ACHN (cell line): ENCODE measurements at regions not wholly inside any gene's neighbourhood (a gene's known extent, or its start where the extent isn't known, plus 50 kb on each side); places are given as distances from the start of the nearest gene placed in this dataset.
"Not testable (repeated sequence)": the region's sequence is repeated elsewhere in the genome, so short reads cannot be mapped to it uniquely, and the experiment has no call there.

Experiments
- DNase-seq: peaks from one replicate; pipeline ENCODE4 v3.0.0-alpha.2; 2015
- in situ Hi-C: cut with HindIII; loops from 2 replicates; pipeline ENCODE4 v1.10.0; 2017; ENCODE audit warnings: low sequenced_read_pairs, low pct_ligation_motif_present, low pct_unique_long_range_greater_than_20kb

DNA sequence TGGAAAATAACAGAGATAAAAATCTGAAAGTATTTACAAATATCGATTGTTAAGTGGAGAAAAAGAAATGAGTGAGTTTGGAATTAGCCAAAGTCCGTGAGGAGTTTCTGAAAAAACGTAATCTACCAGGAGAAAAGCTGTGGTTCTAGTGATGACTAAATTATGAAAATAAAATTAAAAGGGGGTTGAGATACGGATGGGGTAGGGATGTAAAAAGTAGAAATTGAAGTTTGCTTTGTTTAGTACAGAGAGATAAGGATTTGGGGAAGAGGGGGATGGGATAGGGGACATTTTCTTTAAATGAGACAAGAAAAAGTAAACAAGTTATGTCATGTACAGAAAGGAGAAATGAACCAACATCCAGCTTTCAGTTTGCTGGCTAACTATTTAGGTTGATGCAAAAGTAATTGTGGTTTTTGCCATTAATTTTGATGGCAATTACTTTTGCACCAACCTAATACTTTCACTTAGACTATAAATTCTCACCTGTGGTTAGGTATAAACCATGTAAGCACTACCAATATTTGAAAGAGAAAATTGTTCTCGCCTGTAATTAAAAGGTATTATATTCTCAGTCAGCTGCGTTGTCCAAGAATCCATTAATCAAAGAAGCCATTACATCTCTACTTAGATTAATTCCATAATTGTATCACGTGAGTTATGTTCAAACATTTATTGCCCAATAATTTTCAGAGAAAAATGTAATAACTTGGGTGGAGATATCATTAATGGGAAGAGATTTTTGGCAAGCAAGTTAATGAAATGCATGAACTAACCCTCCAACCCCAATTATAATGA, 143.0 kb upstream of the NRP1 start:
- in situ Hi-C loops = no loop called here

DNA sequence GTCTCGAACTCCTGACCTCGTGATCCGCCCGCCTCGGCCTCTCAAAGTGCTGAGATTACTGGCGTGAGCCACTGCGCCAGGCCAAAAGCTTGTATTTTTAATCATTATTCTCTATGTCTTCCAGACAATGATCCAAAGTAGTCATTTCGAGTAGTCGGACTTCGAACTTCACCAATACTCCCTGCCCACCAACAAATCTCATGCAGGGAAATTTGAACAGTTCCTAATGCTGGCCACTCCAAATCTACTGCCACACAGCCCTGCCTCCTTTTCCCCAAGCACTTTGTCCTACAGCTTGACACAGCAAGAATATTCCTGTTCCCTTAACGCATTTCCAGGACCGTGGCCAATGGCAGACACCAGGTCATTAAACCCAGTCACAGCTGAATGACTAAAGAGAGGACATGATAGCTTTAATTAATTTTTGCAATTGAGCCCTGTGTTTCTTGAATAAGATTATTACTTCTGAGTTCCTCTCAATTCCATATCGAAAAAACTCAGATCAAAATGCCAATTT, 142.3 kb upstream of the NRP1 start:
- no peak for DNase-seq
- in situ Hi-C loops = no loop called here

More for the DNA sequence above, 143.0 kb upstream of the NRP1 start:
- DNase-seq = no peak

DNA sequence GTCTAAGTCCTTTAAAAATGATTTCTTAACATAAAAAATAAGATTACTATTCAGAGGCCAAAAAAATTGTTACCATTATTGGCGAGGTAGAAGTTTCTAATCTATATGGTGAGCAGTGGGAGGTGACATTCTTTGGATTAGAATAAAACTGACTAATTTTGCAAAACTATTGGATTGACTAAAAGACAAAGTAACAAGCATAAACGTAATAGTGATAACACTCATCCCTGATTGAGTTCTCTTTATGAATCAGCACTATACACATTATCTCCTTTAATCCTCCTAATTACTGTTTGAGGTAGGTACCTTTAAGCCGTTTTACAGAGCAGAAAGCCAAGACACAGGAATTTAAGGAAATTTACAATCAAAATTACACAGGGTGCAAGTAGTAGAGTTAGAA, 139.2 kb upstream of the NRP1 start:
- DNase-seq = no peak
- in situ Hi-C loops = no loop called here

DNA sequence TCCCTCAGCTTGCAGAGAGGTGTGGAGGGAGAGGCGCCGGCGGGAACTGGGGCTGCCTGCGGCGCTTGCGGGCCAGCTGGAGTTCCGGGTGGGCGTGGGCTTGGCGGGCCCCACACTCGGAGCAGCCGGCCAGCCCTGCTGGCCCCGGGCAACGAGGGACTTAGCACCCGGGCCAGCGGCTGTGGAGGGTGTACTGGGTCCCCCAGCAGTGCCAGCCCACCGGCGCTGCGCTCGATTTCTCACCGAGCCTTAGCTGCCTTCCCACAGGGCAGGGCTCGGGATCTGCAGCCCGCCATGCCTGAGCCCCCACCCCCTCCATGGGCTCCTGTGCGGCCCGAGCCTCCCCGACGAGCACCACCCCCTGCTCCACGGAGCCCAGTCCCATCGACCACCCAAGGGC, 133.5 kb upstream of the NRP1 start:
- DNase-seq, in situ Hi-C loops: not testable (repeated sequence)

DNA sequence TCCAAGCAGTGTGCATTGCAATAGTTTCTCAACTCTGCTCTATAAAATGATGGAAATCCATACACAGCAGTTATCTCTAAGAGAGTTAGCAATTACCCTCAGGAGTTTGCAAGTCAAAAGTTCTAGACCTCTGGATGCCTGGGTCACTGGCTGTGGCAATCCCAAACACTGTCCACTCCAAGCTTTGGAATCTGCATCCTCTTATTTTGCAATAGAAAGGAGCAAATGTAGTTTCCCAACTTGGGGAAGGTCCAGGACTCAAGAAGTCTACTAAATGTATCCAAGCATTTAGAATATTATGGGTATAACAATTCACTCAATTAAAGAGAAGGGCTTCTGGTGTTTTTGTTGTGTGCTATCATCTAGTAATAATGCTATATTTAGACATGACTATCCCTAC, 131.3 kb upstream of the NRP1 start:
- in situ Hi-C loops = no loop called here

DNA sequence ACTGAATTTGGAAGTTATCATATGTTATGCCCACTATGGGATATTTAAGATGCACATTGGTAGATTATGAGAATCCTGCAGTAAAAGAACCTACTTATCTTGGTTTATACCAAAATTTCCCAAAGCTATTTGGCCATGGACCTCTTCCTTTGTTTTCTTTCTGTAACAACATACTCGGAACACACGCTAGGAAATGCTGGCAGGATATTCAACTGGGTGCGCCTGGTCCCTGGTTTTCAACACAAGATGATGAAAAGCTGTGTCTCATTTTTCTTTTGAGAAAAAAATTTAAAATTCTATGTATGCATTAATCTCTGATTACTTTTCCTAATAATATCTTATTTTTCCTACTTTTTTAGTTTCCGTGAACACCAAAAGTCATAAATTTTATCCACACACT, 128.5 kb upstream of the NRP1 start:
- DNase-seq = no peak
- in situ Hi-C loops = no loop called here

More for the DNA sequence above, 131.3 kb upstream of the NRP1 start:
- no peak for DNase-seq

DNA sequence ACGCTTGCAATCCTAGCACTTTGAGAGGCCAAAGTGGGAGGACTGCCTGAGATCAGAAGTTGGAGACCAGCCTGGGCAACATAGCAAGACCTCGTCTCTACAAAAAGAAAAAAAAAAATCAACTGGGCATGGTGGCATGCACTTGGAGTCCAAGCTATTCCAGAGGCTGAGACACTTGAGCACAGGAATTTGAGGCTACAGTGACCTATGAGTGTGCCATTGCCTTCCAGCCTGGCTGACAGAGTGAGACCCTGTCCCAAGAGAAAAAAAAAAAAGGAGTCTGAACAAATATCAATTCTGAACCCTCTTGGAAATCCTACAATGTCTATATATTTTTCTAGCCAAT, 126.8 kb upstream of the NRP1 start:
- in situ Hi-C loops = no loop called here
- DNase-seq = no peak

DNA sequence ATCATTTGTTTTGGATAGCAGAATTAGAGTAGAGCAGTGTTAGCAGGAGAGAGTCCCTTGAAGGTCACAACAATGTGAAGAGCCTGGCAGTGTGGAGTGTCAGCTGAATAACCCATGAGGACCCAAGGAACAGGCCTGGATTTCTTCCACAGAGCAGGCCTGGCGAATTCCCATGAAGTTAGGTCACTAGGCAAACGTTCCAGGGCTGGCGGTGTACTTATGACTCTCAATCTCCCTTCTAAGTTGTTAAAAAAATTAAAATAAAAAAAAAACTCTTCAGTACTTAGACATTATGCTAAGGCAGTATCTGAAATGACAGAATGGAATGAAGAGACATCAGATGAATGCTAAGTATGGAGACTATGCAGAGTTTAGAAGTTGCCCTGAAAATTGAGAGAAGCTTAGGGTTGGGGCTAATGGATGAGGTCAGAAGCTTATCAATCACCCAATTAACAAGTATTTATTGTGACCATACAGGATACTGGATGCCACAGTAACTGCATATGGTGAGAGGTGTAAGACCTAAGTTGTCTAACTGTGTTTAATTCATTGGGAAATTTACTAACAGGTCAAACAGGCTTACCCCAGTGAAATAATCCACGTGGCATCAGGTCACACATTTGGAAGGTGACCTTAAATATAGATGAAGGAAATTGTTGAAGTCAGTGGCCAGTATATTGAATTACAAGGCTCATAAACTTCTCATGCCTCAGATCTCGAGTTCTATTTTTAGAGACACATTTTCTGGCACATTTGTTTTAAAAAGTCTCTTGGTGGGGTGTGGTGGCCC, 126.2 kb upstream of the NRP1 start:
- no peak for DNase-seq
- in situ Hi-C loops = no loop called here

DNA sequence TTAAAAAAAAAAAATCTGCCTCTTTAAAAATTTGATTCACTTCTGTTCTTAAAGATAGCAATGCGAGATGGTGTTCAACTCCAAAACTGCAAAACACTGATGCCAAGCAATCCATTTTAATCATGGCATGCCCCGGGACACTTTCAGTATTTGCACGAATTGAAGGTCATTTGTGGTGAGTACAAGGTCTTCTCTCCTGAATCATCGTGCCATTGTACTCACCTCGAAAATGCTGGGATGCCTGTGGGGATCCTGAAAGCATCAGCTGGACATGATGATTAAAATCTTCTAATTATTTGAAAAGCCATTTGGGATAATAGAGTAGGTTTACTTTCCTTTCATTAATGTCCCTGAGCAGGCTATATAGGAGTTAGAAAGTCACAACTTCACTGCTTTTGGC, 125.1 kb upstream of the NRP1 start:
- DNase-seq = no peak
- in situ Hi-C loops = no loop called here

DNA sequence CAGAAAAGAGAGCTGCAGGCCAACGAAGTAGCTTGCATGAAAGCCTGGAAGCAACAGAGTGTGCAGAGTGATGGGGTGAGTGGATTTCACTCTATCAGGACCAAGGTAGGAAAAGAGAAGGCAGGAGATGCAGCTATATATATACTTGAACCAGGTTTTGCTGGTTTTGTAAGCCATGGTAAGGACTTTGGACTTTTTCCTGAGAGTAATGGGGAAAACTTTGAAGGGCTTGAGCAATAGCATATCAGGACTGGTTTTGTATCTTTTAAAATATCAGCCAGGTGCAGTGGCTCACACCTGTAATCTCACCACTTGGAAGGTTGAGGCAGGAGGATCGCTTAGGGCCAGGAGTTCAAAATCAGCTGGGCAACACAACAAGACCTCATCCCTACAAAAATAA, 120.6 kb upstream of the NRP1 start:
- no peak for DNase-seq
- in situ Hi-C loops = no loop called here

DNA sequence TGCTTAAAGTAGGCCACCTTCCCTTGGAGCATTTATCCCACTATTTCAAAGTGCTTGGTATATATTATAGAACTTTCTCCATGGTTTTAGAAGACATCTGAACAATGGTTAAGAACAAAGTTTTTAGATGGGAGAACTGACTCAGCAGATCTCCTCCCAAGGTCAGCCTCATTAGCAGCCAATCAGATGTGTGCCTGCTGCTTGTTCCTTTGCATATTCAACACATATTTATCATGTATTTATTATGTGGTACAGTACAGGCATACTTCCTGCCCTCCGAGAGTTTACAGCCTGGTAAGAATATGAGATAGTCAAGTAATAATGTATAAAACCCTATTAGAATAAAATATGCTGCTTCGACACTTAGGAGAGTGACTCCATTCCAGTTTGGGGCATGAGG, 120.1 kb upstream of the NRP1 start:
- no peak for DNase-seq
- in situ Hi-C loops = no loop called here

DNA sequence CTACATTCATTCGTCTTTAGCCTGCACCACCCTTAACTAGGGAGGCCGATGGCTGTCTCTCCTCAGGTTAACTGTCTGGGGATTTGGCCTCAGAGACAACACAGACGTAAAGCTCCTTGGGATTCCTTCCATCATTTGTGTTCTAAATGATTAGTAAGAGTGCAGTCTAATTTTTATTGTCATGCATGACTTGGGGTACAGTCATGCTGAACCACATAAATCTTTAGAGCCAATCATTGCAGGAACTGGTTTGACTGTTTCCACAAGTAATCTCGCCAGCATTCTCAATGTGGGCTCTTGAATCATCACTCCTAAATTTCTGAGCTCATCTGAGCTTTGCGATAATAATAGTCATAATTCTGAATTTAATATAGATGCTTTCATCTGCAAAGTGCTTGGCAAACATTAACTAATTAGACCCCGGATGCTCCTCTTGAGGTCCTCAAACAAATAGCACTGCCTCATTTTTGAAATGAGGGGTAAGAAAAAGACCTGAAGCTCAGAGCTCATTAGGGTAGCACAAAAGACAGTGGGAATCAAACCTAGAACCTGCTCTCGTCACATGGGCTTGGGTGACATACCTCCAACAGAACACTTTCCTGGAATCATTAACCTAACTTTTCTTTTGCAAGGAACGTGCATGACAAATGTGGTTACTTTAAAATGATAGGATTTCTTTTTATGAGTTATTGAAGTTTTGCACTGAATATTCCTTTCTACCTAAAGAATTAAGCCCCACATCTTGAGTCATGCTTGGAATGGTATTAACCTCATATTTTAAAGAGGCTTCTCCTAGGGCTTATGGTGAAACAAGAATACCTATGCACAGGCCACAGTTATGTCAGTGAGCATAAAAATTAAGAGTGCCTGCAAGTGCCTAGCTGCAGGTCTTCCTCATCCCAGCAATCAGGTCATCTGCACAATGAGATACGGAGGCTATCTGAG, 118.9 kb upstream of the NRP1 start:
- DNase-seq = peak; percentile 68
- in situ Hi-C loops = no loop called here

DNA sequence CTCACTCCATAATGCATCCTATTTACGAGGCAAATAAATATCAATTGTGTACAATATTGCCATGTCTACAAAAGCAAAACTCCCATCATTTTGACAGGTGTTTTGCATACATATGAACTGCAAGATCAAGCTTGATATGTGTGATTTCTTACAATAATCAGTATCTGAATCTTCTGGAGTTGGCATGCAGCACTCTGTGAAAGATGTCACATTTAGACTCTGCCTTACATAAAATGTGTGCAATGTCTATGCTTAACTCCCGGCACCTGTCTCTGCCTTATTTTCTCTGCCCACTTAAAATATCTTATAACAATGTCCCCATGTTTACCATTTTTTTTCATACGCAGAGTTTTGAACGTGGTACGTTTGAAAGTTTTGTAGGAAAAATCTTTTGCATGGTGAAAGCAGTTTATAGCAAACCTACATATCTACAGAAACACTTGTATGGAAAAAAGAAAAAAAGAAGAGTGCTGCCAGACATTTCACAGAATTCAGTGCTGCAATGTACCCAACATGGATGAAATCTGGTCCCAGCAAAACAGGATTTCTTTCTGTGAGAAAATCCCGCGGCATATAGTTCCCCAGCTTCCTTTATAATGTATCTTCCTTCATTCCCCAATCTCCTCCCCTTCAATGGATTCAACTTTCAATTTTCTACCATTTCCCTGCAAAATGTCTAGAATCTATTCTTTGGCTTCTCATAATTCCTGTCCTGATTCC, 114.1 kb upstream of the NRP1 start:
- no peak for DNase-seq
- in situ Hi-C loops = no loop called here

DNA sequence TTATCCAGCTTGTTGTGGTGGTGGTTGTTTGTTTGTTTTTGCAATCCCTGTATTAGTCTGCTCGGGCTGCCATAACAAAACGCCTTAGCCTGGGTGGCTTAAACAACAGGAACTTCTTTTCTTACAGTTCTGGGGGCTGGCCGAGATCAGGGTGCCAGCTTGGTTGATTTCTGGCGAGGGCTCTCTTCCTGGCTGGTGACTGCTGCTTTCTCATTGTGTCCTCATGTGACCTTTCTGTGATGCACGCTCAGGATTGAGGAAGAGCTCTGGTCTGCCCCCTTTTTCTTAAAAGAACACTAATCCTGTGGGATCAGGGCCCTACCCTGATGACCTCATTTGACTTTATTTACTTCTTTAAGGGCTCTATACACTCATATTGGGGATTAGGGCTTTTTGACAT, 107.1 kb upstream of the NRP1 start:
- no peak for DNase-seq
- in situ Hi-C loops = no loop called here

DNA sequence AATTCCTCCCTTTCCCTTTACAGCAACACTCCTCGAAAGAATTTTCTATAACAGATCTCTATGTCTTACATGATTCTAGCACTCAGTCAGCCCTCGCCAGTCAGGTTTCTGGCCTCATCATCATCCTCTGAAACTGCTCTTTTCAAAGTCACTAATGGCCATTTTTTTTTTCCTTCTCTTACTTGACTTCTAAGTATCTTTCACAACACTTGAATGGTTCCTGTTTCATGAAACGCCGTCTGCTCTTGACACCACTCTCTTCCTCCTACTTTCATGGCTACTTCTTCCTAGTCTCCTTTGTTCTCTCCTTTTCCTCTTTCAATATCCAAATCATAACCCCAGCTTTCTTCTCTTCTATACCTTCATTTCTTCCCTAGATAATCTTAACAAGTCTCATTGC, 100.5 kb upstream of the NRP1 start:
- DNase-seq = no peak
- in situ Hi-C loops = no loop called here

DNA sequence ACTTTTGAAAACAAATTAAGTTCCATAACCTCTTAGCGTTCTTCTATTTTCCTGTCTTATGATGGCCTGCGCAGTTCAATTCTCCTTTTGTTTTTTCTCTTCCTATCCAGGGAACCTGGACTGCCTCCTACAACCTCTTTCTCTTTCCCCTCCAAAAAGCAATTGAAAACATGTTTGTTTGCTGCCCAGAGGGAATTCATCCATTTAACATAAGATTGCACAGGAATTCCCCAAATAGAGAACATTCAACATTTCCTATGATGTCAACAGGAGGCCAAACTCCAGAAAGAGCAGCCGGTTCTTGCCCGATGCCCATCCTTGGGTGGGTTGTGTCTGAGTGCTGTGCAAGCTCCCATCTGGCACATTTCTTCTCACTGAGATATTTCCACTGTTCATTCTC, 94.2 kb upstream of the NRP1 start:
- DNase-seq = no peak
- in situ Hi-C loops = no loop called here

DNA sequence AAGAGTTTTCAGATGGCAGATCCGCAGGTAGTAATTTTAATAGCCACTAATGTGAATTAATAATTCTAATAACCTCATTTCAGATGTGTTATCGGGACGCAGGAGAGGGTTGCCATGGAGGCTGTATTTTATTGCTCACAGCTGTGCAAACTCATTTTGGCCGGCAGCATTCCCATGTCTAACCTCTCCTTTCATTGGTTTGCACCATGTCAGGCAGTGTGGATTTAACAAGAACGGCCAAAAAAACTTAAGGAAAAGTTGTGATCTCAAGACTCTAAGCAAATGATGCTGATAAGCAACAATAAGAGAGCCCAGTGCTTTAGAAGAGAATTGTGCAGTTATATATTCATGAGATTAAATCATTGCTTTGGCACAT, 88.7 kb upstream of the NRP1 start:
- in situ Hi-C loops = no loop called here
- no peak for DNase-seq

DNA sequence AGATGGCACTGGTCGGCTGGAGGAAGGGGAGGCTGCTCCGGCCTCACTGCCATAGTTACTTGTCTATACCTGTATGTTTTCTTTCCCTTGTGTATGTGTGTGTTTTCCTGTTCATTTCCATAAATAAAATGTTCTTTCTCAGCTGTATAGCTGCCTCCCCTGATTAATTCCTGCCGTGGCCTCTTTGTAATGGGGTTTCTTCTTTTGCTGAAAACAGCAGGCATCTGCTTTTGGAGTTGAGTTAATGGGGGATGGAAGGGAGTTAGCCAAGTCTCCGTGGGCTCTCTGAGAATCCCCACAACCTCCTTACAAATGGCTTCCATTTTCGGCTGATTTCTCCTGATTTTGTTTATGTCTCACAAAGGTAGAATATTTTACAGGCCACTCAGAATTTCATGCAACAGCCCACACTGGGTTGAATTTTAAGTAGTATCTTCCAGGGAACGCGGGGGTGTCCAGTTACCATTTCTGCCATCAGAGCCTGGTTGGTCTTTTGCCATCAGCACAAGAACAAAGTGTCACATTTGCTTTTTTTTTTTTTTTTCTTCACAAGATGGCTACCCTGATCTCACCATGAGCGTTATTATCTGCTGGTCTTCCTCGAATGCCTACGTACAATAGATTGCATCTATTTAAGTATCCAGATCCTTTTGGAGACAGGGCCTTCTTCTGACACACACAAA, 88.1 kb upstream of the NRP1 start:
- in situ Hi-C loops = no loop called here

More for the DNA sequence above, 88.1 kb upstream of the NRP1 start:
- DNase-seq = no peak
